ENCODE measurements at regions not wholly inside any gene's neighbourhood (a gene's known extent, or its start where the extent isn't known, plus 50 kb on each side); places are given as distances from the start of the nearest gene placed in this dataset.

DNA sequence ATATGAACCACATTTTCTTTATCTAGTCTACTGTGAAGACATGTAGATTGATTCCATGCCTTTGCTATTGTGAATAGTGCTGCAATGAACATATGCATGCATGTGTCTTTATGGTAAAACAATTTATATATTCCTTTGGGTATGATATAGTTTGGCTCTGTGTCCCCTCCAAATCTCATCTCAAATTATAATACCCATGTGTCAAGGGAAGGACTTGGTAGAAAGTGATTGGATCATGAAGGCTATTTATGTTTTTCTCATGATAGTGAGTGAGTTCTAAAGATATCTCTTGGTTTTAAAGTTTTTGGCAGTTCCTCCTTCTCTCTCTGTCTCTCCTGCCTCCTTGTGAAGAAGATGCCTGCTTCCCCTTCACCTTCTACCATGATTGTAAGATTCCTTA, 248.7 kb downstream of the GPR37 start:
- Histone ChIP-seq H3K9me3 (ENCODE audit: control insufficient read depth, insufficient read depth, low read length) (no peaks in the 10 kb centered on the region), H3K4me3 (ENCODE audit: low read length) (no peak overlapping the region), H3K27ac (ENCODE audit: low read length) (no peak overlapping the region), H3K27me3 (ENCODE audit: control insufficient read depth, insufficient read depth, low read length) (no peaks in the 10 kb centered on the region), H3K4me1 (ENCODE audit: control insufficient read depth, insufficient read depth, low read length) (no peaks in the 10 kb centered on the region), H3K36me3 (ENCODE audit: control insufficient read depth, insufficient read depth, low read length) (no peaks in the 10 kb centered on the region)
- no peak for DNase-seq (ENCODE audit: low read depth, low spot score)

DNA sequence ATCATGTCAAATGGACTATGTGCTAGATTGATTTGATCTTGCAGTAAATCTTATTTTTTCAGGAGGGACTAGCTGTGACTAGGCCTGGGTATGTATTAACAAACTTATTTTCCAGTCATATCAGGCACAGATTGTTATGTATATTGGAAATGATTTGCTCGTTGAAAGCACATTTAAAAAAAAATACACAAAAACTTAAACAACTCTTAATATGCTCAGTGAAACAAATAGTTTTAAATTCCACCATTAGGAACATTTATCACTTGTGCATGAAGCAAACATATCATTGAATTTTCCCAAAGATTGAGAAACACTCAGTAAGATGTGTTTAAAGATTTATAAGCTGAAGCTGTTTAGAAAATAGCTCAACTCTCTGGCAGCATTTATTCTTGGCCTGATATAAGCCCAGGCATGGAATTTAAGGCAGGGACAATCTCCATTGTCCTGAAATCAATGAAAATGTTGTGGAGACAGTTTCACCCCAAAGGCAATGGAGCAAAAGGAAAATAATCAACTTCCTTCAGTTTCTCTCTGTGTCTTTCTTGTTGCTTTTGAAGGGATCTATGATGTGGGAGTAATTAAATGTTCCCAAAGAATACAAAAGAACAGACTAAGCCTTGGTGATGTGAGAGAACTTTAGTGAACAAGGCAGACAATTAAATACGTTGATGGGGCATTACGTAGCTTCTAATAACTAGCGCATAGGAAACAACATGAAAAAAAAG, 250.3 kb downstream of the GPR37 start:
- DNase-seq (ENCODE audit: low read depth, low spot score), result no peak
- WGBS (ENCODE audit: insufficient coverage, insufficient read length), result no CpG with 5 or more reads among the region's 4 CpGs
- H3K4me3 ChIP-seq (ENCODE audit: low read length), result no peak overlapping the region

DNA sequence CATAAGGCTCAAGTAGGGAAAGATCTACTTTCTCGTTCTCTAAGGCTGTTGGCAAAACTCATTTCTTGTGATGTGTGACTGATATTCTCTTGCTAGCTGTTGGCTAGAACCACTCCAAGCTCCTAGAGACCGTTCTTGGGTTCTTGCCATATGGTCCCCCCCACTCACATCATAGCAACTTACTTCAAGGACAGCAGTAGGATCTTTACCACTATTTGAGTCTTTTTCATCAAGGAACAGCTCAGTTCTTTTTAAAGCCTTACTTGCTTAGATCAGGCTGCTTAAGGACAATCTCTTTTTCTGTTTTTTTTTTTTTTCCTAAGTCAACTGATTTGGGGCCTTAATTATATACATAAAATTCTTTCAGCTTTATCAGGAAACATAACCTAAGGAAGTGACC, 251.1 kb downstream of the GPR37 start:
- no peak for DNase-seq (ENCODE audit: low read depth, low spot score)
- WGBS (ENCODE audit: insufficient coverage, insufficient read length), result no CpG with 5 or more reads among the region's 2 CpGs
- Histone ChIP-seq H3K4me1 (ENCODE audit: control insufficient read depth, insufficient read depth, low read length) (no peaks in the 10 kb centered on the region), H3K27me3 (ENCODE audit: control insufficient read depth, insufficient read depth, low read length) (no peaks in the 10 kb centered on the region), H3K36me3 (ENCODE audit: control insufficient read depth, insufficient read depth, low read length) (no peaks in the 10 kb centered on the region), H3K4me3 (ENCODE audit: low read length) (no peak overlapping the region), H3K27ac (ENCODE audit: low read length) (no peak overlapping the region), H3K9me3 (ENCODE audit: control insufficient read depth, insufficient read depth, low read length) (no peaks in the 10 kb centered on the region)

More for the DNA sequence above, 250.3 kb downstream of the GPR37 start:
- Histone ChIP-seq H3K9me3 (ENCODE audit: control insufficient read depth, insufficient read depth, low read length) (no peaks in the 10 kb centered on the region), H3K27ac (ENCODE audit: low read length) (no peak overlapping the region), H3K36me3 (ENCODE audit: control insufficient read depth, insufficient read depth, low read length) (no peaks in the 10 kb centered on the region), H3K27me3 (ENCODE audit: control insufficient read depth, insufficient read depth, low read length) (no peaks in the 10 kb centered on the region), H3K4me1 (ENCODE audit: control insufficient read depth, insufficient read depth, low read length) (no peaks in the 10 kb centered on the region)

DNA sequence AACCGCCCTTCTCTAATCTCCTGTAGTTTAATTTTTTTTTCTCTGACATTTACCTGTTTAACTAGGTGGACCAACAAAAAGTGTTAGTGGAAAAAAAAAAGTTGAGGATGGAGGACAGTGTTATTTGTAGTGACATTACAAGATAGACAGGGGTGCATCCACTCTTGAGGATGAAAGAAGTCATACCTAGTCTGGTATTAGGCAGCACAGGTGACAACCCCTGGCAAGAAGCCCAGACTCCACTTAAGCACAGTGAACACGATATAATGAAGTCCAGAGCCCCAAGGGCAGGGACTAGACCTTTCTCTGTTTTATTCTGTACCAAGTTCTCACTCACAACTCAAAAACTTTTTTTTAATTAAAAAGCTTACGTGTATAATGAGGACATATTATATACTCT, 268.4 kb downstream of the GPR37 start:
- H3K27me3 ChIP-seq (ENCODE audit: control insufficient read depth, insufficient read depth, low read length), result no peaks in the 10 kb centered on the region
- H3K36me3 ChIP-seq (ENCODE audit: control insufficient read depth, insufficient read depth, low read length), result no peaks in the 10 kb centered on the region
- no peak overlapping the region for H3K27ac ChIP-seq (ENCODE audit: low read length)
- H3K4me1 ChIP-seq (ENCODE audit: control insufficient read depth, insufficient read depth, low read length), result no peaks in the 10 kb centered on the region
- no peaks in the 10 kb centered on the region for H3K9me3 ChIP-seq (ENCODE audit: control insufficient read depth, insufficient read depth, low read length)
- no CpG with 5 or more reads among the region's 3 CpGs for WGBS (ENCODE audit: insufficient coverage, insufficient read length)
- H3K4me3 ChIP-seq (ENCODE audit: low read length), result no peak overlapping the region
- no peak for DNase-seq (ENCODE audit: low read depth, low spot score)

DNA sequence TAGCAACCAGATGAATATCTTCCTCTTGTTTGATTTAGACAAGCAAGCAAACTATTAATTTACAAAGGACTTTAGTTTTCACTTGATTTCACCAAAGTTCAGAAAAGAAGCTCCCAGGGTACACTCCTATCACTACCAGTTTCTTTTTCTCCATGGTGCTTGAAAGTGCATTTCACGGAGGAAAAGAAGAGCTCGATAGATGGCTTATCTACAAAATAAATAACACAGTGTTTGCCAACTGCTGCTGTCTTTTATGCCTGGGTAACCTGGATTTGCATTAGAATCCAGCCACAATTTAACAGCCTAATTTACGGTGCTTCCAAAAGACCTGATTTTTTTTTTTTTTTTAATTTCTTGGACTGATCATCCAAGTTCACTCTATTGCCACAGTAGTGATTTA, 275.7 kb downstream of the GPR37 start:
- no peaks in the 10 kb centered on the region for H3K9me3 ChIP-seq (ENCODE audit: control insufficient read depth, insufficient read depth, low read length)
- no CpG with 5 or more reads among the region's 3 CpGs for WGBS (ENCODE audit: insufficient coverage, insufficient read length)
- no peaks in the 10 kb centered on the region for H3K4me1 ChIP-seq (ENCODE audit: control insufficient read depth, insufficient read depth, low read length)
- H3K27ac ChIP-seq (ENCODE audit: low read length), result no peak overlapping the region
- H3K27me3 ChIP-seq (ENCODE audit: control insufficient read depth, insufficient read depth, low read length), result no peaks in the 10 kb centered on the region
- H3K4me3 ChIP-seq (ENCODE audit: low read length), result no peak overlapping the region
- H3K36me3 ChIP-seq (ENCODE audit: control insufficient read depth, insufficient read depth, low read length), result no peaks in the 10 kb centered on the region
- DNase-seq (ENCODE audit: low read depth, low spot score), result no peak

DNA sequence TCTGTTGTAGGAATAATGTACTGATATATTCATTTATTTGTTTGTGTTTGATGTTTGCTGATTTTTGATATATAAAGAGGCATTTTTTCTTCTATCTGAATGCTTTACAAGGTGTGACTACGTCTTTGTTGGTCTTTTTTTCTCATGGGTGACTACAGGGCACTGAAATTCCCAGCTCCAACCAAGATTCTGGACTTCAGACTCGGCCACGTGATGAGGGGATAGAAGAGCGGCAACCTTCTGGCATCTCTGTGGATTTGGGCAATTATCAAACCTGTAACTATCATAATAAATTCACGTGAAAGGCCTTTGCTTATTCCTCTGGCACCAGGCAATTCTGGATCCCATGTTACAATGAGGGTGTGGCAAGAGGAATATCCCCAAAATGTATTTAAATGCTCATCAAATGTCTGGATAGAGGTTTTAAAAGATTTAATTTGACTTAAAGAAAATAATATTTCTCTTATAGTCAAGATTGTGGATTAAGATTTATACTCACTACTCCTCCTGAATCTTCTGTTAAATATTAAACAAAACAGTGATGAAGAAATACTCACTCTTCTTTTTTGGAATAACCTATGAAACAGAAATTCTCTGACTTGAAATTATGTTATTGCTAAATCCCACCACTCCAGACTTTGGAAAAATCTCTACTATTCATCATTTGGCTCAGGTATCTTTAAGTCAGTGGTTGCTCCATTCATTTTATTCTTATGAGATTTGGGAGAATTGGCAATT, 276.3 kb downstream of the GPR37 start:
- Histone ChIP-seq H3K27me3 (ENCODE audit: control insufficient read depth, insufficient read depth, low read length) (no peaks in the 10 kb centered on the region), H3K4me3 (ENCODE audit: low read length) (no peak overlapping the region), H3K9me3 (ENCODE audit: control insufficient read depth, insufficient read depth, low read length) (no peaks in the 10 kb centered on the region), H3K27ac (ENCODE audit: low read length) (no peak overlapping the region), H3K36me3 (ENCODE audit: control insufficient read depth, insufficient read depth, low read length) (no peaks in the 10 kb centered on the region), H3K4me1 (ENCODE audit: control insufficient read depth, insufficient read depth, low read length) (no peaks in the 10 kb centered on the region)
- WGBS (ENCODE audit: insufficient coverage, insufficient read length), result no CpG with 5 or more reads among the region's 5 CpGs
- DNase-seq (ENCODE audit: low read depth, low spot score), result no peak

DNA sequence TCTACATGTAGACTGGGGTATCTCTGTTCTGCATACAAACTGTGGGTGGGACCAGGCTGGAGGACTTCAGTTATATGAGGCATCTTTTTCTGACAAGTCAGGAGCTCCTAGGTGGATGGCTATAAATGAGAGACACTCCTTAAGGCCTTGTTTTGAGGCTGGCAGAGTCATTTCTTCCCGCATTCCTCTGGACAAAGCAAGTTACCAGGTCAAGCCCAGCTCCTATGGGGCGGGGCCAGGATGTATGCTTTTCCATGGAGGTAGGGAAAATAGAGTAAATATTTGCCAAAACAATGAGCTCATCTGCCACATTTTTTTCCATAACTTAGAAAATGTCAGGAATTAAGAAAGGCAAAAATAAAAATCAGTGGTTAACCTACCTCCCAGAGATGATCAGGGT, 283.4 kb downstream of the GPR37 start:
- no peaks in the 10 kb centered on the region for H3K4me1 ChIP-seq (ENCODE audit: control insufficient read depth, insufficient read depth, low read length)
- H3K9me3 ChIP-seq (ENCODE audit: control insufficient read depth, insufficient read depth, low read length), result no peaks in the 10 kb centered on the region
- no CpG with 5 or more reads among the region's 2 CpGs for WGBS (ENCODE audit: insufficient coverage, insufficient read length)
- no peak overlapping the region for H3K4me3 ChIP-seq (ENCODE audit: low read length)
- H3K36me3 ChIP-seq (ENCODE audit: control insufficient read depth, insufficient read depth, low read length), result no peaks in the 10 kb centered on the region
- H3K27me3 ChIP-seq (ENCODE audit: control insufficient read depth, insufficient read depth, low read length), result no peaks in the 10 kb centered on the region
- no peak for DNase-seq (ENCODE audit: low read depth, low spot score)
- H3K27ac ChIP-seq (ENCODE audit: low read length), result no peak overlapping the region

DNA sequence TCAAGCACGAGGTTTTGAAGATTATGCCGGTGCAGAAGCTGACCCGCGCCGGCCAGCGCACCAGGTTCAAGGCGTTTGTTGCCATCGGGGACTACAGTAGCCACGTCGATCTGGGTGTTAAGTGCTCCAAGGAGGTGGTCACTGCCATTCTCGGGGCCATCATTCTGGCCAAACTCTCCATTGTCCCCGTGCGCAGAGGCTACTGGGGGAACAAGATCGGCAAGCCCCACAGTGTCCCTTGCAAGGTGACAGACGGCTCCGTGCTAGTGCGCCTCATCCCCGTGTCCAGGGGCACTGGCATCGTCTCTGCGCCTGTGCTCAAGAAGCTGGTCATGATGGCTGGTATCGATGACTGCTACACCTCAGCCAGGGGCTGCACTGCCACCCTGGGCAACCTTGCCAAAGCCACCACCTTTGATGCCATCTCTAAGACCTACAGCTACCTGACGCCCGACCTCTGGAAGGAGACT, 284.7 kb downstream of the GPR37 start:
- Histone ChIP-seq H3K36me3 (ENCODE audit: control insufficient read depth, insufficient read depth, low read length) (no peaks in the 10 kb centered on the region), H3K9me3 (ENCODE audit: control insufficient read depth, insufficient read depth, low read length) (no peaks in the 10 kb centered on the region), H3K4me1 (ENCODE audit: control insufficient read depth, insufficient read depth, low read length) (no peaks in the 10 kb centered on the region), H3K27me3 (ENCODE audit: control insufficient read depth, insufficient read depth, low read length) (no peaks in the 10 kb centered on the region), H3K27ac (ENCODE audit: low read length) (no peak overlapping the region), H3K4me3 (ENCODE audit: low read length) (no peak overlapping the region)
- no peak for DNase-seq (ENCODE audit: low read depth, low spot score)
- WGBS (ENCODE audit: insufficient coverage, insufficient read length), result no CpG with 5 or more reads among the region's 23 CpGs

DNA sequence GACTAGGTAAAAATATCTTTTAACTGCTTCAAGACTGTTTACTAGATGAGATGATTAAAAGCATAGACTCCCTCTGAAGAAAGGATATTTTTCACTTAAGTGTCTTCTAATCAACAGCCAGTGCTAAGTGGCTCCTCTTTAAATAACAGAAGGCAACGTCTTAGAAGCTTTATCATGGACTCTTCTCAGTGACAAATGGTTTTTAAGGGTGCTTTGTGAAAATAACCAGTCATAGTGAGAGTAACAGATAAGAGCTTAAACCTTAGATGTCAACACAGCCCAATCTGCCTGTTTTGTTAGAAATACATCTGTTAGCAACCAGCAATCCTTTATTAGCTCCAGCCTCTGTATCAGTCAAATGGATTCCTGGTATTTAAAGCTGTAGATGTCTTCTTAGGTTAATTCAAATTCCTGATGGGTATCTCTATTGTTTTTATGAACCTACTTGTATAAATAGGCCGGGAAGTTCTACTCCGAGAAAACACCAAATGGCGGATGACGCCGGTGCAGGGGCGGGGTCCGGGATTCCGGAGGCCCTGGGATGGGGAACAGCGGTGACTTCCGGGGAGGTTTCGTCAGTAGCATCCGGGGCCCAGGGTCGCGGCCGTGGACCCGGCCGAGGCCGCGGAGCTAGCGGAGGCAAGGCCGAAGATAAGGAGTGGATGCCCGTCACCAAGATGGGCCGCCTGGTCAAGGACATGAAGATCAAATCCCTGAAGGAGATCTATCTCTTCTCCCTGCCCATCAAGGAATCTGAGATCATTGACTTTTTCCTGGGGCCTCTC, 285.4 kb downstream of the GPR37 start:
- Histone ChIP-seq H3K27ac (ENCODE audit: low read length) (no peak overlapping the region), H3K36me3 (ENCODE audit: control insufficient read depth, insufficient read depth, low read length) (no peaks in the 10 kb centered on the region), H3K9me3 (ENCODE audit: control insufficient read depth, insufficient read depth, low read length) (no peaks in the 10 kb centered on the region), H3K4me3 (ENCODE audit: low read length) (no peak overlapping the region), H3K27me3 (ENCODE audit: control insufficient read depth, insufficient read depth, low read length) (no peaks in the 10 kb centered on the region), H3K4me1 (ENCODE audit: control insufficient read depth, insufficient read depth, low read length) (no peaks in the 10 kb centered on the region)
- no peak for DNase-seq (ENCODE audit: low read depth, low spot score)
- WGBS (ENCODE audit: insufficient coverage, insufficient read length), result no CpG with 5 or more reads among the region's 24 CpGs

DNA sequence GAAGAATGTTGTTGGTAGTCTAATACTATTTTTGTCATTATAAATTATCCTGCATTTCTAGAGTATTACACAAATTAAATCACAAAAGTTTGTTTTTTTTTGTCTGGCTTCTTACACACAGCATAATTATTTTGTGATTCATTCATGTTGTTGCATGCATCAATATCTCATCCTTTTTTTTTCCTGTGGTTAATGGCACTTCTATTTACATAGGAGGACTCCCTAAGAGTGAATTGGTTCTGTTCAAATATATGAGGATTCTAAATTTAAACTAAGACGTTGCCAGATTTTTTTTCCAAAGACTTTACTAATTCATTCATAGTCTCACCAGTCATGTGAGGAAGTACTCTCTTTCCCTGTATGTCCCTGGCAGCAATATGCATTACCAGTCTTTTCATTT, 303.3 kb downstream of the GPR37 start:
- no peaks in the 10 kb centered on the region for H3K27me3 ChIP-seq (ENCODE audit: control insufficient read depth, insufficient read depth, low read length)
- no peak overlapping the region for H3K4me3 ChIP-seq (ENCODE audit: low read length)
- no CpG with 5 or more reads among the region's 1 CpG for WGBS (ENCODE audit: insufficient coverage, insufficient read length)
- H3K36me3 ChIP-seq (ENCODE audit: control insufficient read depth, insufficient read depth, low read length), result no peaks in the 10 kb centered on the region
- H3K27ac ChIP-seq (ENCODE audit: low read length), result no peak overlapping the region
- no peak for DNase-seq (ENCODE audit: low read depth, low spot score)
- H3K4me1 ChIP-seq (ENCODE audit: control insufficient read depth, insufficient read depth, low read length), result no peaks in the 10 kb centered on the region
- no peaks in the 10 kb centered on the region for H3K9me3 ChIP-seq (ENCODE audit: control insufficient read depth, insufficient read depth, low read length)
